GM12878 (cell line): ENCODE measurements at regions not wholly inside any gene's neighbourhood (a gene's known extent, or its start where the extent isn't known, plus 50 kb on each side); places are given as distances from the start of the nearest gene placed in this dataset.

Experiments
- ATAC-seq: fragments of 200-7000 bp; cut with Tn5 transposase; 3 replicates; pipeline ENCODE4 v1.9.1; 2020; ENCODE audit warnings: mild to moderate bottlenecking, moderate library complexity
- BruUV-seq: library from RNA; stranded (reverse); fragments of 400-500 nt; replicated peaks from 2 replicates; lab custom pipeline; 2021; lab: Mats Ljungman, UMichigan
- CTCF ChIA-PET: fragments of 300-600 bp; sonication (Branson Sonifier 250); formaldehyde crosslinking; extraction: SDS; loops from one replicate; lab custom pipeline; 2021; ENCODE audit warnings: inconsistent platforms; lab: Yijun Ruan, JAX
- POLR2A ChIA-PET: fragments of 350-600 bp; formaldehyde crosslinking; extraction: SDS; loops from one replicate; lab custom pipeline; 2021; ENCODE audit warnings: inconsistent platforms; lab: Charles Lee
- RAD21 ChIA-PET: fragments of 300-600 bp; sonication (Branson Sonifier 250); formaldehyde crosslinking; loops from one replicate; lab custom pipeline; 2023; ENCODE audit warnings: antibody characterized with exemption; ENCODE audit not compliant: unreplicated experiment; lab: Charles Lee
- SMC1A ChIA-PET: fragments of 300-600 bp; sonication (Branson Sonifier 250); formaldehyde crosslinking; loops from one replicate; lab custom pipeline; 2023; ENCODE audit not compliant: unreplicated experiment, uncharacterized antibody; lab: Charles Lee
- DNase-seq: peaks from one replicate; pipeline ENCODE4 v3.0.0-alpha.2; 2011; ENCODE audit warnings: low read depth, low spot score
- FAIRE-seq: peaks from 3 replicates; lab custom pipeline; 2011; peaks lifted over from hg19 to GRCh38; lab: Jason Lieb, UNC
- H2AFZ ChIP-seq: 2 replicates; pipeline ENCODE4 v1.6.0; 2011; ENCODE audit warnings: low read depth, low read length, control low read depth; ENCODE audit not compliant: control insufficient read depth
- H3K27ac ChIP-seq: 2 replicates; pipeline ENCODE4 v1.5.1; 2011; ENCODE audit warnings: control low read depth; ENCODE audit not compliant: control insufficient read depth, insufficient read depth
- H3K27me3 ChIP-seq, 2 experiments: replicated peaks in 1 of 2; 2 replicates each; pipeline versions ENCODE4 v1.6.0 to v1.6.1; 2011; ENCODE audit warnings: low read length in 1 of 2; ENCODE audit not compliant: control insufficient read depth in 2 of 2, insufficient read depth in 2 of 2
- H3K36me3 ChIP-seq, 2 experiments: 2 replicates each; pipeline ENCODE4 v1.5.1; 2011; ENCODE audit warnings: low read length in 1 of 2; ENCODE audit not compliant: control insufficient read depth in 2 of 2, insufficient read depth in 2 of 2
- H3K4me1 ChIP-seq: 2 replicates; pipeline ENCODE4 v1.6.1; 2011; ENCODE audit warnings: mild to moderate bottlenecking, low read length, moderate library complexity, mixed read lengths; ENCODE audit not compliant: control insufficient read depth, insufficient read depth
- H3K4me2 ChIP-seq: 2 replicates; pipeline ENCODE4 v1.6.0; 2011; ENCODE audit warnings: control low read depth; ENCODE audit not compliant: control insufficient read depth, insufficient read depth
- H3K4me3 ChIP-seq: fragments of 200-600 bp; sonication (generic); 2 replicates; pipeline ENCODE4 v1.5.1; 2016
- H3K79me2 ChIP-seq: 2 replicates; pipeline ENCODE4 v1.6.0; 2011; ENCODE audit warnings: low read length; ENCODE audit not compliant: control insufficient read depth, insufficient read depth
- H3K9ac ChIP-seq: 2 replicates; pipeline ENCODE4 v1.8.0; 2011; ENCODE audit warnings: low read length, control low read depth, mixed read lengths; ENCODE audit not compliant: control insufficient read depth, insufficient read depth
- H3K9me3 ChIP-seq: replicated peaks from 3 replicates; pipeline ENCODE4 v1.5.1; 2011; ENCODE audit warnings: mild to moderate bottlenecking, low read length; ENCODE audit not compliant: control insufficient read depth, insufficient read depth
- H4K20me1 ChIP-seq: 2 replicates; pipeline ENCODE4 v1.6.0; 2011; ENCODE audit not compliant: control insufficient read depth, insufficient read depth
- CBX3 ChIP-seq: fragments of 200-600 bp; sonication (generic); IDR thresholded peaks from 2 replicates; pipeline ENCODE4 v1.6.1; 2016; ENCODE audit warnings: low read depth, borderline replicate concordance
- CREM ChIP-seq: IDR thresholded peaks from 2 replicates; pipeline ENCODE4 v1.6.1; 2014; ENCODE audit warnings: antibody characterized with exemption, low read depth
- CTCF ChIP-seq, 3 experiments: IDR thresholded peaks in 2 of 3; conservative IDR thresholded peaks in 1 of 3; 2 replicates each; pipeline ENCODE4 v1.5.1; 2011; ENCODE audit warnings: low read depth in 3 of 3, low read length in 3 of 3, mild to moderate bottlenecking in 3 of 3, control low read depth in 2 of 3, moderate library complexity in 2 of 3, inconsistent platforms in 1 of 3, mixed read lengths in 1 of 3; ENCODE audit not compliant: control insufficient read depth in 2 of 3, insufficient read depth in 1 of 3; ENCODE audit errors: extremely low read depth in 1 of 3
- EGR1 ChIP-seq, 2 experiments: IDR thresholded peaks; 1 replicate in 1 of 2; 2 replicates in 1 of 2; pipeline ENCODE4 v1.6.1; 2011 to 2012; ENCODE audit warnings: low read depth in 2 of 2, low read length in 2 of 2, borderline replicate concordance in 1 of 2, mild to moderate bottlenecking in 1 of 2, moderate library complexity in 1 of 2
- JUND ChIP-seq: IDR thresholded peaks from 2 replicates; pipeline ENCODE4 v1.6.1; 2012; ENCODE audit warnings: low read depth, mild to moderate bottlenecking, low read length, improper control_type of control experiment, moderate library complexity
- LARP7 ChIP-seq: fragments of 450-650 bp; IDR thresholded peaks from 2 replicates; pipeline ENCODE4 v1.6.1; 2017; ENCODE audit warnings: mild to moderate bottlenecking
- MEF2B ChIP-seq: fragments of 450-650 bp; IDR thresholded peaks from 2 replicates; pipeline ENCODE4 v1.6.1; 2018; ENCODE audit warnings: mild to moderate bottlenecking, moderate library complexity; ENCODE audit not compliant: partially characterized antibody, poor library complexity, severe bottlenecking
- NFXL1 ChIP-seq: fragments of 450-650 bp; IDR thresholded peaks from 2 replicates; pipeline ENCODE4 v1.6.1; 2017; ENCODE audit warnings: antibody characterized with exemption, mild to moderate bottlenecking, borderline replicate concordance
- RAD21 ChIP-seq: IDR thresholded peaks from 2 replicates; pipeline ENCODE4 v1.6.1; 2011; ENCODE audit warnings: mild to moderate bottlenecking, low read depth, low read length, moderate library complexity; ENCODE audit not compliant: insufficient read depth
- RCOR1 ChIP-seq: conservative IDR thresholded peaks from 2 replicates; pipeline ENCODE4 v1.6.1; 2012; ENCODE audit warnings: low read depth, low read length, improper control_type of control experiment
- RELA ChIP-seq: fragments of 450-650 bp; IDR thresholded peaks from 2 replicates; pipeline ENCODE4 v1.8.0; 2014; ENCODE audit warnings: borderline replicate concordance; ENCODE audit not compliant: partially characterized antibody
- RFX5 ChIP-seq: IDR thresholded peaks from 2 replicates; pipeline ENCODE4 v1.6.1; 2011; ENCODE audit warnings: low read depth, low read length, improper control_type of control experiment
- SP1 ChIP-seq: IDR thresholded peaks from one replicate; pipeline ENCODE4 v1.6.1; 2011; ENCODE audit warnings: low read depth, low read length
- STAT1 ChIP-seq: fragments of 450-650 bp; conservative IDR thresholded peaks from 2 replicates; pipeline ENCODE4 v1.6.1; 2014; ENCODE audit warnings: antibody characterized with exemption, mild to moderate bottlenecking
- SUZ12 ChIP-seq: fragments of 200-600 bp; sonication (generic); IDR thresholded peaks from one replicate; pipeline ENCODE4 v1.6.1; 2018; ENCODE audit warnings: antibody characterized with exemption, mild to moderate bottlenecking; ENCODE audit not compliant: unreplicated experiment
- TCF3 ChIP-seq: IDR thresholded peaks from 2 replicates; pipeline ENCODE4 v1.6.1; 2012; ENCODE audit warnings: low read depth, mild to moderate bottlenecking, low read length, borderline replicate concordance; ENCODE audit not compliant: insufficient read depth
- YBX1 ChIP-seq: fragments of 450-650 bp; IDR thresholded peaks from 2 replicates; pipeline ENCODE4 v1.6.1; 2016; ENCODE audit warnings: antibody characterized with exemption
- WGBS: methylation state at CpG from one replicate; pipeline ENCODE4 v1.1.6; 2016; ENCODE audit warnings: low lambda C conversion rate; ENCODE audit not compliant: insufficient replicate concordance, insufficient coverage; ENCODE audit errors: missing lambda C conversion rate; 5-methylcytosine and 5-hydroxymethylcytosine counted together
- in situ Hi-C: fragments of 300-500 bp; cut with MboI; formaldehyde crosslinking; loops from 9 replicates; pipeline ENCODE4 v1.14.3; 2018; ENCODE audit warnings: mixed read lengths
- intact Hi-C: fragments of 100-400 bp; cut with micrococcal nuclease; formaldehyde crosslinking; loops from one replicate; pipeline ENCODE4 v1.14.2; 2022; ENCODE audit not compliant: unreplicated experiment

GRCh38 chr10:106355450-106355849 lies 809.1 kb downstream of the SORCS1 start:
- TF ChIP-seq EGR1 (IDR thresholded peaks at IDR 0.05; ENCODE audit: borderline replicate concordance in 1 of 2, low read depth in 2 of 2, low read length in 2 of 2), result no peak
- peak; percentile 12 to 26 (median 19); a peak in 2 of 6 replicates for TF ChIP-seq CTCF (IDR thresholded peaks at IDR 0.05 in 2 of 3, conservative IDR thresholded peaks at IDR 0.05 in 1 of 3; ENCODE audit: control insufficient read depth in 2 of 3, extremely low read depth in 1 of 3, insufficient read depth in 1 of 3, low read depth in 3 of 3, low read length in 3 of 3)
- peak; percentile 12; the same call in 1 of the 2 replicates for TF ChIP-seq RAD21
- Histone ChIP-seq H2AFZ (no peak overlapping the region), H3K79me2 (no peaks in the 10 kb centered on the region), H3K4me1 (no peaks in the 10 kb centered on the region), H3K9ac (no peak overlapping the region), H3K9me3 (no peaks in the 10 kb centered on the region), H3K4me3 (no peak overlapping the region), H3K36me3 (no peaks in the 10 kb centered on the region), H3K27me3 (no peaks in the 10 kb centered on the region), H4K20me1 (no peaks in the 10 kb centered on the region), H3K4me2 (no peak overlapping the region), H3K27ac (no peak overlapping the region)
- ChIA-PET CTCF (interaction anchor here (0.9 to 1.6 kb wide), 5 partner anchors 10 to 1294 kb away, joined by 3 to 9 read pairs (median 6); no protein-coding TSS in a partner anchor), POLR2A (no interaction called here), RAD21 (no interaction called here), SMC1A (interaction anchor here (1.1 to 1.3 kb wide), 3 partner anchors 9 to 405 kb away, joined by 3 read pairs; no protein-coding TSS in a partner anchor)
- DNase-seq, result no peak
- BruUV-seq, result no TSS peak
- intact Hi-C loops (no loop called here), in situ Hi-C loops (no loop called here)
- no peak for FAIRE-seq
- 6% methylated on average over 2 of the region's 2 CpGs for WGBS
- ATAC-seq, result peak; percentile 52; the same call in 2 of the 3 replicates

- DNase-seq (no peak), ATAC-seq (no peak), FAIRE-seq (no peak)
- ChIA-PET POLR2A (no interaction called here), RAD21 (no interaction called here), CTCF (no interaction called here), SMC1A (no interaction called here)
- H3K27ac ChIP-seq, result no peak overlapping the region
- BruUV-seq, result no TSS peak
- intact Hi-C loops (no loop called here), in situ Hi-C loops (no loop called here)
- no peak overlapping the region for H2AFZ ChIP-seq
- no peaks in the 10 kb centered on the region for H3K79me2 ChIP-seq
- no peaks in the 10 kb centered on the region for H3K36me3 ChIP-seq
- no peaks in the 10 kb centered on the region for H3K4me1 ChIP-seq
- H3K9ac ChIP-seq, result no peak overlapping the region
- H4K20me1 ChIP-seq, result no peaks in the 10 kb centered on the region
- no peak overlapping the region for H3K4me3 ChIP-seq
- H3K9me3 ChIP-seq, result no peaks in the 10 kb centered on the region
- no peak overlapping the region for H3K4me2 ChIP-seq
- H3K27me3 ChIP-seq, result no peaks in the 10 kb centered on the region
- TF ChIP-seq MEF2B, result no peak
- TF ChIP-seq RFX5, result no peak
- TF ChIP-seq RCOR1, result no peak
- no peak for TF ChIP-seq SUZ12
- TF ChIP-seq JUND, result no peak
- no peak for TF ChIP-seq STAT1
- TF ChIP-seq CBX3, result no peak
- no peak for TF ChIP-seq LARP7
- no peak for TF ChIP-seq CREM
- no peak for TF ChIP-seq YBX1
- TF ChIP-seq SP1, result no peak
- no peak for TF ChIP-seq TCF3
- TF ChIP-seq NFXL1, result no peak
- no peak for TF ChIP-seq RELA
Measured at GRCh38 chr10:106348933-106349332, 815.6 kb downstream of the SORCS1 start.
